Effector memory CD8-positive, alpha-beta T cell (primary cell): ENCODE measurements at regions not wholly inside any gene's neighbourhood (a gene's known extent, or its start where the extent isn't known, plus 50 kb on each side); places are given as distances from the start of the nearest gene placed in this dataset.

Source experiments
- ATAC-seq: fragments of 150-1000 bp; cut with Tn5 transposase; replicated peaks from 2 replicates; pipeline ENCODE4 v1.10.0; 2021; ENCODE audit warnings: mild to moderate bottlenecking, moderate library complexity
- DNase-seq, 3 experiments: peaks; one replicate each; pipeline ENCODE4 v3.0.0; 2021
- H3K27ac Mint-ChIP-seq, 2 donors: one replicate each; pipeline ENCODE4 v1.8.0; 2022; ENCODE audit warnings: mild to moderate bottlenecking in 2 of 2, mixed read lengths in 2 of 2, moderate library complexity in 2 of 2
- H3K27me3 Mint-ChIP-seq, 2 donors: one replicate each; pipeline ENCODE4 v1.8.0; 2022; ENCODE audit warnings: mixed read lengths in 2 of 2
- H3K36me3 Mint-ChIP-seq: one replicate; pipeline ENCODE4 v1.8.0; 2022; ENCODE audit warnings: mild to moderate bottlenecking, moderate library complexity, mixed read lengths; ENCODE audit not compliant: insufficient read depth
- H3K4me1 Mint-ChIP-seq, 2 donors: one replicate each; pipeline ENCODE4 v1.8.0; 2022; ENCODE audit warnings: low read depth in 2 of 2, mixed read lengths in 2 of 2
- H3K4me3 Mint-ChIP-seq, 2 donors: one replicate each; pipeline ENCODE4 v1.8.0; 2022; ENCODE audit warnings: mild to moderate bottlenecking in 2 of 2, mixed read lengths in 2 of 2, moderate library complexity in 2 of 2
- H3K9me3 Mint-ChIP-seq, 2 donors: one replicate each; pipeline ENCODE4 v1.8.0; 2022; ENCODE audit warnings: mixed read lengths in 2 of 2

DNA sequence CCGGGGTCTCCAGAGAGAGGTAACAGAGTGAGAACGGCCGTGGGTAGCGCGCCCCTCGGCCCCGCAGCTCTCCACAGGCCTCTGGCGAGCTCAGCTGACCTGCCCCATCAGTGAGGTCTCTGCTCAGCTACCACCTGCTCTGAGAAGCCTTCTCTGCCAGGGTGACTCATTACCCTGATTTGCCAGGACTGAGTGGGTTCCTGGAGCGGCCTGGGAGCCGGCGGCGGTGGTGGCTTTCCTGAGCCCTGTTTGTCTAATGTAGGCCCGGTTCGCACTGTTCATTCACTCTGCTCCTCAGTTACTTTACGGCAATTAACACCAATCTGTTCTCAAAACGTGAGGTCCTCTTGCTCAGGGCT lies 351.0 kb upstream of the B3GAT1 start:
- no peaks in the 10 kb centered on the region for H3K4me1 Mint-ChIP-seq
- ATAC-seq = no peak

DNA sequence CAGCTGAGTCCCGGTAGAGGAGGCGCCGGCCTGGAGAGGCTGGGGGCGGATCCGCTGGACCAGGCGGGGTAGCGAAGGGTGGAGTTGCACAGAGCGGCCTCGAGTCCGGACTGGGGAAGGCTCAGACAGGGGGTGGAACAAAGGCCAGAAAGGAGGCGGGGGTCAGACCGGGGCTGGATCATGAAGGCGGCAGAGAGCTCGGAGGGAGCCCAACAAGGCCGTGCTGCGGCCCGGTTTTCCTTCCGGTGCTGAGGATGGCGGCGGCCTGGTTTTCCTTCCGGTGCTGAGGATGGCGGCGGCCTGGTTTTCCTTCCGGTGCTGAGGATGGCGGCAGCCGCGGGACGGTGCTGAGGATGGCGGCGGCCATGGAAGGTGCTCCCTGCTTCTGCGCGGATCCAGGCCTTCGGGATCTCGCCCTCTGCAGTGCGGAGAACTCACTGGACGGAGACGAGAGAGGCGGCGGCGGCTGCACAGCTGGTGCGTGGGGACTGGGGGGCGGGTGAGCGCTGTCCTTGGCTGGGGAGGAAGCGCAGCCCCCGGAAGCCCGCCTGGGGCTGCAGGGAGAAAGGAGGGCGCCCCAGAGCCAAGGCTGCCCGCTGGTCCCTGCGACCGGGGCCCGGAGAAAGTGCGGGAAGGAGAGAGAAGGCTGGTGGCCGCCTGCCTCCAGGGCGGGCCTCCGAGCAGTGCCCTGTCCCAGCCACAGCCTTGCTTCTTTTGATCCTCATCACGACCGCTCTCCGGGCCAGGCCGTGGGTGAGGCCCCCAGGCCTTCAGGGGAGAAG lies 350.4 kb upstream of the B3GAT1 start:
- peak; percentile 33 for ATAC-seq
- peaks cover 27 to 66% of the 10 kb centered on the region in 2 donors for H3K27me3 Mint-ChIP-seq
- H3K36me3 Mint-ChIP-seq = no peaks in the 10 kb centered on the region
- H3K27ac Mint-ChIP-seq = peak overlapping the region in 1 of 2 donors; percentile 61
- DNase-seq = no peak
- H3K4me3 Mint-ChIP-seq = peak overlapping the region in 1 of 2 donors; percentile 51
- H3K4me1 Mint-ChIP-seq = no peaks in the 10 kb centered on the region
- peaks cover 0 to 6% of the 10 kb centered on the region in 2 donors for H3K9me3 Mint-ChIP-seq

More for the DNA sequence above, 351.0 kb upstream of the B3GAT1 start:
- Mint-ChIP-seq H3K27ac (no peak overlapping the region), H3K27me3 (peaks cover 27 to 66% of the 10 kb centered on the region in 2 donors), H3K36me3 (no peaks in the 10 kb centered on the region), H3K9me3 (peaks cover 0 to 6% of the 10 kb centered on the region in 2 donors), H3K4me3 (peak overlapping the region in 1 of 2 donors; percentile 11)
- no peak for DNase-seq

GRCh38 chr11:134761926-134762247 lies 349.8 kb upstream of the B3GAT1 start:
- Mint-ChIP-seq H3K27ac (peak overlapping the region in 1 of 2 donors; percentile 61), H3K9me3 (peaks cover 0 to 3% of the 10 kb centered on the region in 2 donors), H3K36me3 (no peaks in the 10 kb centered on the region), H3K4me1 (no peaks in the 10 kb centered on the region), H3K4me3 (no peak overlapping the region), H3K27me3 (peaks cover 28 to 68% of the 10 kb centered on the region in 2 donors)
- no peak for DNase-seq
- ATAC-seq = no peak

- H3K27me3 Mint-ChIP-seq = peaks cover 29 to 68% of the 10 kb centered on the region in 2 donors
- no peak overlapping the region for H3K4me3 Mint-ChIP-seq
- no peak overlapping the region for H3K27ac Mint-ChIP-seq
- H3K36me3 Mint-ChIP-seq = no peaks in the 10 kb centered on the region
- H3K9me3 Mint-ChIP-seq = no peaks in the 10 kb centered on the region
- ATAC-seq (no peak), DNase-seq (no peak)
- H3K4me1 Mint-ChIP-seq = no peaks in the 10 kb centered on the region
Observed at GRCh38 chr11:134761386-134761785, 349.3 kb upstream of the B3GAT1 start.

DNA sequence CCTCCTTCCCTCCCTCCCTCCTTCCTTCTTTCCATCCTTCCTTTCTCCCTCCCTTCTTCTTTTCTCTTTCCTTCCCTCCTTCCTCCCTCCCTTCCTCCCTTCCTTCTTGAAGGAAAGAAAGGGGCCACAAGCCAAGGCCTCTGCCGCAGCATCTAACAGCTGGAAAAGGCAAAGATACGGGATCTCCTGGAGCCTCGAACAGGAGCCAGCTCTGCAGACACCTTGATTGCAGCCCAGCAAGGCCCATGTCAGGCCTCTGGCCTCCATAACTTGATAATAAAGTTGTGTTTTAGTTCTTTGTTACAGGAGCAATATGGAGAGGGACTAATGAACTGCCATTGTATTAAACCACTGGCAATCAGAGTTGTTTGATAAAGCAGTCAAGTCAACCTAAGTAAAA lies 348.9 kb upstream of the B3GAT1 start:
- Mint-ChIP-seq H3K27me3 (peaks cover 31 to 68% of the 10 kb centered on the region in 2 donors), H3K4me1 (no peaks in the 10 kb centered on the region), H3K36me3 (no peaks in the 10 kb centered on the region), H3K27ac (no peak overlapping the region), H3K4me3 (no peak overlapping the region), H3K9me3 (no peaks in the 10 kb centered on the region)
- ATAC-seq = no peak
- DNase-seq = no peak

DNA sequence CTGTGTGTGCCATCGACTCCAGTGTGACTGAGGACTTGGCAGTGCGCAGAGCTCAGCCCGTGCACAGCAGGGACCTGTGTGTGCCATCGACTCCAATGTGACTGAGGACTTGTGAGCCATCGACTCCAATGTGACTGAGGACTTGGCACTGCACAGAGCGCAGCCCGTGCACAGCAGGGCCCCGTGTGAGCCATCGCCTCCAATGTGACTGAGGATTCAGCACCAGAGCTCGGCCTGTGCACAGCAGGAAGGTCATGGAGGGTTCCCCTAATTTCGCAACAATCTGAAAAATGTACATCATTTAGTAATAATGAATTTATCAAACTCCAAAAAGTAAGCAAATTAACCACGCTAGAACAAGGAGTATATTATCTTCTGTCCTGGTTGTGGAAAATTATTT lies 348.3 kb upstream of the B3GAT1 start:
- ATAC-seq (no peak), DNase-seq (no peak)
- H3K4me3 Mint-ChIP-seq = no peak overlapping the region
- H3K27ac Mint-ChIP-seq = no peak overlapping the region
- H3K9me3 Mint-ChIP-seq = no peaks in the 10 kb centered on the region
- H3K27me3 Mint-ChIP-seq = peaks cover 33 to 68% of the 10 kb centered on the region in 2 donors
- H3K36me3 Mint-ChIP-seq = no peaks in the 10 kb centered on the region
- H3K4me1 Mint-ChIP-seq = no peaks in the 10 kb centered on the region

DNA sequence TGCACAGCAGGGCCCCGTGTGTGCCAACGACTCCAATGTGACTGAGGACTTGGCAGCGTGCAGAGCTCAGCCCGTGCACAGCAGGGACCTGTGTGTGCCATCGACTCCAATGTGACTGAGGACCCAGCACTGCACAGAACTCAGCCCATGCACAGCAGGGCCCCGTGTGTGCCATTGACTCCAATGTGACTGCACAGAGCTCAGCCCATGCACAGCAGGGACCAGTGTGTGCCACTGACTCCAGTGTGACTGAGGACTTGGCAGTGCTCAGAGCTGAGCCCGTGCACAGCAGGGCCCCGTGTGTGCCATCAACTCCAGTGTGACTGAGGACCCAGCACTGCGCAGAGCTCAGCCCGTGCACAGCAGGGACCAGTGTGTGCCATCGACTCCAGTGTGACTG lies 347.8 kb upstream of the B3GAT1 start:
- Mint-ChIP-seq H3K9me3 (no peaks in the 10 kb centered on the region), H3K4me1 (no peaks in the 10 kb centered on the region), H3K27ac (no peak overlapping the region), H3K27me3 (peaks cover 35 to 68% of the 10 kb centered on the region in 2 donors), H3K4me3 (no peak overlapping the region), H3K36me3 (no peaks in the 10 kb centered on the region)
- no peak for DNase-seq
- no peak for ATAC-seq

DNA sequence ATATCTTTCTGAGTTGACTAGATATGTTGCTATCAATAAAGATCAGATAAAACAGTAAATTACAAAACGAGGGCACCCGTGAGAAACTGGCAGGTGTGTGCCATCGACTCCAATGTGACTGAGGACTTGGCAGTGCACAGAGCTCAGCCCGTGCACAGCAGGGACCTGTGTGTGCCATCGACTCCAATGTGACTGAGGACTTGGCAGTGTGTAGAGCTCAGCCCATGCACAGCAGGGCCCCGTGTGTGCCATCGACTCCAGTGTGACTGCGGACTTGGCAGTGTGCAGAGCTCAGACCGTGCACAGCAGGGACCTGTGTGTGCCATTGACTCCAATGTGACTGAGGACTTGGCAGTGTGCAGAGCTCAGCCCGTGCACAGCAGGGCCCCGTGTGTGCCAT lies 347.2 kb upstream of the B3GAT1 start:
- peaks cover 35 to 68% of the 10 kb centered on the region in 2 donors for H3K27me3 Mint-ChIP-seq
- ATAC-seq (no peak), DNase-seq (no peak)
- H3K4me3 Mint-ChIP-seq = no peak overlapping the region
- H3K36me3 Mint-ChIP-seq = no peaks in the 10 kb centered on the region
- no peaks in the 10 kb centered on the region for H3K9me3 Mint-ChIP-seq
- H3K4me1 Mint-ChIP-seq = no peaks in the 10 kb centered on the region
- no peak overlapping the region for H3K27ac Mint-ChIP-seq

GRCh38 chr11:134758342-134758931 lies 346.4 kb upstream of the B3GAT1 start:
- H3K4me3 Mint-ChIP-seq = no peak overlapping the region
- H3K9me3 Mint-ChIP-seq = no peaks in the 10 kb centered on the region
- H3K27ac Mint-ChIP-seq = no peak overlapping the region
- H3K27me3 Mint-ChIP-seq = peaks cover 35 to 68% of the 10 kb centered on the region in 2 donors
- no peaks in the 10 kb centered on the region for H3K36me3 Mint-ChIP-seq
- no peak for DNase-seq
- no peak for ATAC-seq
- no peaks in the 10 kb centered on the region for H3K4me1 Mint-ChIP-seq

GRCh38 chr11:134757633-134758032 lies 345.6 kb upstream of the B3GAT1 start:
- Mint-ChIP-seq H3K9me3 (no peaks in the 10 kb centered on the region), H3K4me1 (no peaks in the 10 kb centered on the region), H3K27ac (no peak overlapping the region), H3K27me3 (peaks cover 36 to 70% of the 10 kb centered on the region in 2 donors), H3K4me3 (no peak overlapping the region), H3K36me3 (no peaks in the 10 kb centered on the region)
- ATAC-seq (no peak), DNase-seq (no peak)

- H3K9me3 Mint-ChIP-seq = no peaks in the 10 kb centered on the region
- no peak for DNase-seq
- no peak for ATAC-seq
- no peak overlapping the region for H3K27ac Mint-ChIP-seq
- H3K4me1 Mint-ChIP-seq = no peaks in the 10 kb centered on the region
- peaks cover 41 to 74% of the 10 kb centered on the region in 2 donors for H3K27me3 Mint-ChIP-seq
- no peaks in the 10 kb centered on the region for H3K36me3 Mint-ChIP-seq
- H3K4me3 Mint-ChIP-seq = no peak overlapping the region
Observed at GRCh38 chr11:134756811-134757540, 344.9 kb upstream of the B3GAT1 start.

DNA sequence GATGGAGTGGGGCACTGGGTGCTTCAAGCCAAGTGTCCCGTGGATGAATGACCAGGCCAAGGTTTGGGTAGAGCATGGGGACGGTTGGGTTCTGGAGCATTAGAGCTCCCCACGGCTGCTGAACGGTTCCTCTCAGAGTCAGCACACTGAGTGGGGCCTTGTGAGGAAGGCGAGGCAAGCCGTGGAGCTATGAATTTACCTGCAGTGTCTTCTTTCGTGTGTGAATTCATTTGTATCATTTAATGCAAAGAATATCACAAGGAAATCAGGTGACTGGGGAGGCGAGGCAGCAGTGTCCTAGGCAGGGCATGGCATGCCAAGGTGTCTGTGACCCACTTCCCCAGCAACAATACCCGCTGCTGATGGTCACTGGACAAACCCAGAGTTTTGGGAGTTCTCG lies 343.5 kb upstream of the B3GAT1 start:
- ATAC-seq (no peak), DNase-seq (no peak)
- Mint-ChIP-seq H3K9me3 (no peaks in the 10 kb centered on the region), H3K4me3 (no peak overlapping the region), H3K27me3 (peaks cover 47 to 82% of the 10 kb centered on the region in 2 donors), H3K4me1 (no peaks in the 10 kb centered on the region), H3K36me3 (no peaks in the 10 kb centered on the region), H3K27ac (no peak overlapping the region)

- DNase-seq (no peak), ATAC-seq (no peak)
- Mint-ChIP-seq H3K36me3 (no peaks in the 10 kb centered on the region), H3K4me3 (no peak overlapping the region), H3K9me3 (no peaks in the 10 kb centered on the region), H3K27me3 (peaks cover 47 to 90% of the 10 kb centered on the region in 2 donors), H3K27ac (no peak overlapping the region), H3K4me1 (no peaks in the 10 kb centered on the region)
Observed at GRCh38 chr11:134754521-134755198, 342.6 kb upstream of the B3GAT1 start.
